ENCODE measurements at regions not wholly inside any gene's neighbourhood (a gene's known extent, or its start where the extent isn't known, plus 50 kb on each side); places are given as distances from the start of the nearest gene placed in this dataset.
"Not testable (repeated sequence)": the region's sequence is repeated elsewhere in the genome, so short reads cannot be mapped to it uniquely, and the experiment has no call there.

GRCh38 chr15:96974761-96975160 is 644.3 kb downstream of the NR2F2 start:
- DNase-seq (ENCODE audit: extremely low read depth, low read depth) = no peak

- no peak for DNase-seq (ENCODE audit: extremely low read depth, low read depth)
These were observed 647.4 kb downstream of the NR2F2 start for GRCh38 chr15:96977886-96978285.

- DNase-seq (ENCODE audit: extremely low read depth, low read depth) = no peak
These were observed 648.5 kb downstream of the NR2F2 start for GRCh38 chr15:96978937-96979473.

- not testable (repeated sequence) for DNase-seq (ENCODE audit: extremely low read depth, low read depth)
These were observed 653.7 kb downstream of the NR2F2 start for GRCh38 chr15:96984121-96984671.

- DNase-seq (ENCODE audit: extremely low read depth, low read depth) = no peak
These were observed 662.3 kb downstream of the NR2F2 start for GRCh38 chr15:96992817-96993216.

GRCh38 chr15:96997538-96997937 is 667.0 kb downstream of the NR2F2 start:
- DNase-seq (ENCODE audit: extremely low read depth, low read depth) = no peak

- no peak for DNase-seq (ENCODE audit: extremely low read depth, low read depth)
These were observed 678.5 kb downstream of the NR2F2 start for GRCh38 chr15:97009031-97009431.

- DNase-seq (ENCODE audit: extremely low read depth, low read depth) = no peak
These were observed 682.5 kb downstream of the NR2F2 start for GRCh38 chr15:97012986-97013385.

GRCh38 chr15:97013491-97013890 is 683.0 kb downstream of the NR2F2 start:
- no peak for DNase-seq (ENCODE audit: extremely low read depth, low read depth)

- DNase-seq (ENCODE audit: extremely low read depth, low read depth) = no peak
These were observed 683.5 kb downstream of the NR2F2 start for GRCh38 chr15:97014001-97014400.

GRCh38 chr15:97023488-97023844 is 693.0 kb downstream of the NR2F2 start:
- no peak for DNase-seq (ENCODE audit: extremely low read depth, low read depth)

- no peak for DNase-seq (ENCODE audit: extremely low read depth, low read depth)
These were observed 696.3 kb downstream of the NR2F2 start for GRCh38 chr15:97026781-97027180.

GRCh38 chr15:97027772-97028171 is 697.3 kb downstream of the NR2F2 start:
- DNase-seq (ENCODE audit: extremely low read depth, low read depth) = no peak

- DNase-seq (ENCODE audit: extremely low read depth, low read depth) = no peak
These were observed 699.8 kb downstream of the NR2F2 start for GRCh38 chr15:97030251-97030650.

GRCh38 chr15:97036301-97036700 is 705.8 kb downstream of the NR2F2 start:
- DNase-seq (ENCODE audit: extremely low read depth, low read depth) = no peak

GRCh38 chr15:97037080-97037479 is 706.6 kb downstream of the NR2F2 start:
- no peak for DNase-seq (ENCODE audit: extremely low read depth, low read depth)

GRCh38 chr15:97045666-97046421 is 715.3 kb downstream of the NR2F2 start:
- no peak for DNase-seq (ENCODE audit: extremely low read depth, low read depth)

- DNase-seq (ENCODE audit: extremely low read depth, low read depth) = no peak
These were observed 722.0 kb downstream of the NR2F2 start for GRCh38 chr15:97052513-97052912.

- no peak for DNase-seq (ENCODE audit: extremely low read depth, low read depth)
These were observed 723.1 kb downstream of the NR2F2 start for GRCh38 chr15:97053635-97054034.

- no peak for DNase-seq (ENCODE audit: extremely low read depth, low read depth)
These were observed 727.0 kb downstream of the NR2F2 start for GRCh38 chr15:97057503-97057902.

GRCh38 chr15:97059281-97059680 is 728.8 kb downstream of the NR2F2 start:
- no peak for DNase-seq (ENCODE audit: extremely low read depth, low read depth)

GRCh38 chr15:97061392-97061791 is 730.9 kb downstream of the NR2F2 start:
- DNase-seq (ENCODE audit: extremely low read depth, low read depth) = no peak
